KMS-11 (cell line): ENCODE measurements at regions not wholly inside any gene's neighbourhood (a gene's known extent, or its start where the extent isn't known, plus 50 kb on each side); places are given as distances from the start of the nearest gene placed in this dataset.

ENCODE experiments used
- H2AFZ ChIP-seq: fragments of 200-600 bp; sonication (generic); 2 replicates; pipeline ENCODE4 v1.6.1; 2016; ENCODE audit warnings: antibody characterized with exemption, mixed run types, low read depth
- H3K27ac ChIP-seq: fragments of 200-600 bp; sonication (generic); 2 replicates; pipeline ENCODE4 v1.6.1; 2016; ENCODE audit warnings: mild to moderate bottlenecking, mixed run types
- H3K27me3 ChIP-seq: fragments of 200-600 bp; sonication (generic); 2 replicates; pipeline ENCODE4 v1.6.1; 2017; ENCODE audit warnings: mild to moderate bottlenecking, low read depth, mixed run types, moderate library complexity; ENCODE audit not compliant: insufficient read depth
- H3K36me3 ChIP-seq: fragments of 200-600 bp; sonication (generic); 2 replicates; pipeline ENCODE4 v1.6.1; 2017; ENCODE audit warnings: mild to moderate bottlenecking, mixed run types; ENCODE audit not compliant: insufficient read depth
- H3K4me1 ChIP-seq: fragments of 200-600 bp; sonication (generic); 2 replicates; pipeline ENCODE4 v1.6.1; 2016; ENCODE audit warnings: mild to moderate bottlenecking, low read depth, mixed run types; ENCODE audit not compliant: poor library complexity, severe bottlenecking
- H3K4me2 ChIP-seq: fragments of 200-600 bp; sonication (generic); 2 replicates; pipeline ENCODE4 v1.7.0; 2016; ENCODE audit warnings: mild to moderate bottlenecking, mixed run types
- H3K4me3 ChIP-seq: fragments of 200-600 bp; sonication (generic); IDR thresholded peaks from 2 replicates; pipeline ENCODE4 v1.6.1; 2017; ENCODE audit warnings: low read depth, low read length, mixed read lengths; ENCODE audit not compliant: insufficient read depth
- H3K79me2 ChIP-seq: fragments of 200-600 bp; sonication (generic); 2 replicates; pipeline ENCODE4 v1.6.1; 2016; ENCODE audit warnings: low read depth, mixed run types; ENCODE audit not compliant: insufficient read depth
- H3K9ac ChIP-seq: fragments of 200-600 bp; sonication (generic); 2 replicates; pipeline ENCODE4 v1.6.1; 2016; ENCODE audit warnings: mild to moderate bottlenecking, mixed run types
- H4K20me1 ChIP-seq: fragments of 200-600 bp; sonication (generic); 2 replicates; pipeline ENCODE4 v1.6.1; 2016; ENCODE audit warnings: mild to moderate bottlenecking, mixed run types; ENCODE audit not compliant: insufficient read depth
- TF ChIP-seq, protein P1 (sequence below): fragments of 200-600 bp; sonication (generic); conservative IDR thresholded peaks from 2 replicates; pipeline ENCODE4 v1.6.1; 2017; ENCODE audit warnings: low read depth, mild to moderate bottlenecking, antibody characterized with exemption, low read length, moderate library complexity, mixed read lengths

DNA sequence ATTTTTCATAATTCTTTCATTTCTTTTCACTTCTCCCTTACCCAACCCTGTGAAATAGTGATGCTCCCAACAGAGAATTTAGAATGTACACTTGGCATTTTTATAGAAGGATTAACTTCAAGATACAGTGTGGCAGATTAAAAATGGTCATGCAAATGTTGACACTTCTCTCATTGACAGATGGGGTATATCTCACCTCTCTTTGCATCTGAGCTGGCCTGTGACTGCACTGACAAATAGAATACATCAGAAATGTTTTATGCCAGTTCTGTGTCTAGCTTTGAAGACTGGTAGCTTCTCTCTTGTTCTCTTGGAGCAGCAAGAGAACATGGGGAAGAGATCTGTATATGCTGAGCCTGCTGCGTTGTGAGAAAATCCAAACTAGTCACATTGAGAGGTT is 949.6 kb downstream of the CDH11 start:
- H3K4me2 ChIP-seq = peak overlapping the region; percentile 70
- no peaks in the 10 kb centered on the region for H4K20me1 ChIP-seq
- H3K4me1 ChIP-seq = peaks cover 22% of the 10 kb centered on the region
- TF ChIP-seq, protein P1, sequence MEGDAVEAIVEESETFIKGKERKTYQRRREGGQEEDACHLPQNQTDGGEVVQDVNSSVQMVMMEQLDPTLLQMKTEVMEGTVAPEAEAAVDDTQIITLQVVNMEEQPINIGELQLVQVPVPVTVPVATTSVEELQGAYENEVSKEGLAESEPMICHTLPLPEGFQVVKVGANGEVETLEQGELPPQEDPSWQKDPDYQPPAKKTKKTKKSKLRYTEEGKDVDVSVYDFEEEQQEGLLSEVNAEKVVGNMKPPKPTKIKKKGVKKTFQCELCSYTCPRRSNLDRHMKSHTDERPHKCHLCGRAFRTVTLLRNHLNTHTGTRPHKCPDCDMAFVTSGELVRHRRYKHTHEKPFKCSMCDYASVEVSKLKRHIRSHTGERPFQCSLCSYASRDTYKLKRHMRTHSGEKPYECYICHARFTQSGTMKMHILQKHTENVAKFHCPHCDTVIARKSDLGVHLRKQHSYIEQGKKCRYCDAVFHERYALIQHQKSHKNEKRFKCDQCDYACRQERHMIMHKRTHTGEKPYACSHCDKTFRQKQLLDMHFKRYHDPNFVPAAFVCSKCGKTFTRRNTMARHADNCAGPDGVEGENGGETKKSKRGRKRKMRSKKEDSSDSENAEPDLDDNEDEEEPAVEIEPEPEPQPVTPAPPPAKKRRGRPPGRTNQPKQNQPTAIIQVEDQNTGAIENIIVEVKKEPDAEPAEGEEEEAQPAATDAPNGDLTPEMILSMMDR = no peak
- H3K79me2 ChIP-seq = no peaks in the 10 kb centered on the region
- H3K9ac ChIP-seq = no peak overlapping the region; the same call in 1 of the 2 replicates
- H3K4me3 ChIP-seq = no peak overlapping the region
- peak overlapping the region; percentile 30; the same call in 1 of the 2 replicates for H2AFZ ChIP-seq
- H3K27ac ChIP-seq = peak overlapping the region; percentile 22; the same call in 1 of the 2 replicates
- no peaks in the 10 kb centered on the region for H3K27me3 ChIP-seq
- H3K36me3 ChIP-seq = no peaks in the 10 kb centered on the region

DNA sequence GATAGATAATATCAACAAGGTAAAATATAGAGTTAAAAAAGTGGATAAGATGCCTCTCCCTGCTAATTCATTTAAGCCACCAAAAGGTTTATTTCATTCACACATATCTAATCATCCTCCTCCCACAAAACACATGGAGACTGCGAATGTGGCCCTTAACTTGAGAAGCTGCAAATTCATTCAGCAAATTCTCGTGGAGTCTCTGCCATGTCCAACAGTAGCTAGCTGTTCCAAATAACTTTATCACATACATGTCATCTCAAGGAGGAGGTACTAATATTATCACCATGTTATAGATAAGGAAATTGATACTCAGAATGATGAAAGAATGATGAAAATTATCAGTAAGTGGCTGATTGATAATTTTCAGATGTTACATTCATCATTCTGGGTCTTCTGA is 950.2 kb downstream of the CDH11 start:
- TF ChIP-seq, protein P1 = no peak
- Histone ChIP-seq H3K4me1 (peaks cover 22% of the 10 kb centered on the region), H3K9ac (no peak overlapping the region), H3K27me3 (no peaks in the 10 kb centered on the region), H3K4me3 (no peak overlapping the region), H3K27ac (no peak overlapping the region), H3K36me3 (no peaks in the 10 kb centered on the region), H2AFZ (no peak overlapping the region), H3K79me2 (no peaks in the 10 kb centered on the region), H4K20me1 (no peaks in the 10 kb centered on the region), H3K4me2 (no peak overlapping the region)

GRCh38 chr16:64168371-64168770 is 953.5 kb downstream of the CDH11 start:
- Histone ChIP-seq H3K4me3 (no peak overlapping the region), H4K20me1 (no peaks in the 10 kb centered on the region), H3K79me2 (no peaks in the 10 kb centered on the region), H2AFZ (no peak overlapping the region), H3K36me3 (no peaks in the 10 kb centered on the region), H3K4me2 (no peak overlapping the region), H3K27me3 (no peaks in the 10 kb centered on the region), H3K9ac (no peak overlapping the region), H3K27ac (no peak overlapping the region), H3K4me1 (peaks cover 14% of the 10 kb centered on the region)
- TF ChIP-seq, protein P1 = no peak

DNA sequence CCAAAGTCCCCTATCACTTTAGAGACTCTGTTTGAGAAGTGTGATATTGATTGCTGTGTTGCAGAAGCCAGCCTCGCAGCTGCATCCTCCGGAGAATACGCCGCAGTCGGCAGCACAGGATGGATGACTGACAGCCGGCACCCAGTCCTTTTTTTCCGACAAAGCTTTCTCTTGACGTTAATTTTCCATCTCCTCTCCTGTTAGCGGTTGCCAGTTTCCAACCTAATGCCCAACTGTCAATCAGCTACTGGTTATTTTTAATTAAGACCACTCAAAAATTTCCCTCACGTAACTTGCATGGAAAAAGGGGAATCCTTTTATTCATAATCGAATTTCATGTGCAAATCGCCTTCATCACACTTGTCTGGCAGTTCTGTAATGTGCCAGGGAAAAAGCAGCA is 953.9 kb downstream of the CDH11 start:
- no peak overlapping the region for H3K9ac ChIP-seq
- TF ChIP-seq, protein P1 = no peak
- no peak overlapping the region for H3K4me2 ChIP-seq
- peaks cover 10% of the 10 kb centered on the region for H3K4me1 ChIP-seq
- H3K36me3 ChIP-seq = no peaks in the 10 kb centered on the region
- H4K20me1 ChIP-seq = no peaks in the 10 kb centered on the region
- no peak overlapping the region for H2AFZ ChIP-seq
- H3K79me2 ChIP-seq = no peaks in the 10 kb centered on the region
- H3K4me3 ChIP-seq = no peak overlapping the region
- no peaks in the 10 kb centered on the region for H3K27me3 ChIP-seq
- no peak overlapping the region for H3K27ac ChIP-seq
